Stimulated activated CD4-positive, alpha-beta T cell treated with anti-CD3 and anti-CD28 coated beads, TNF-alpha, amount 100 ng/mL, for 4 hours (primary cell): ENCODE measurements at regions not wholly inside any gene's neighbourhood (a gene's known extent, or its start where the extent isn't known, plus 50 kb on each side); places are given as distances from the start of the nearest gene placed in this dataset.
"Not testable (repeated sequence)": the region's sequence is repeated elsewhere in the genome, so short reads cannot be mapped to it uniquely, and the experiment has no call there.

Source experiments
- DNase-seq, 3 experiments: peaks; one replicate each; pipeline ENCODE4 v3.0.0-alpha.2; 2020; ENCODE audit warnings: low read depth in 3 of 3

DNA sequence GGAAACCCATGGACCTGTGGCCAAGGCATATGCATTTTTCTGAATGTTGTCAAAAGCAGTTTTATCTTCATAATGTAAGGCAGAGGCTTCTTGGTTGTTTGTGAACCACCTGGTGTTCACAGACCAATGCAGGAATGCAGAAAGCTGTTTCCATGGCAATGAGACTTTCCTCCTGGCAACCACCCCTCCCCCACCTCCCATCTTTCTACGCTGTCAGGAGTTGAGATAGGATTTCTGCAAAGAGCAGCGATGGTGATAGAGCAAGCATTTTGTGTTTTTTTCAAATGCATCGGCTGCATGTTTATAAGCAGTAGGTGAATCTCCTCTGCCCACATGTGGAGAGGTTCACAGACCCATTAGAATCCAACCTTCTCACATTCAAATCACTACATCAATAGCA lies 114.1 kb upstream of the SMLR1 start:
- DNase-seq, result no peak

DNA sequence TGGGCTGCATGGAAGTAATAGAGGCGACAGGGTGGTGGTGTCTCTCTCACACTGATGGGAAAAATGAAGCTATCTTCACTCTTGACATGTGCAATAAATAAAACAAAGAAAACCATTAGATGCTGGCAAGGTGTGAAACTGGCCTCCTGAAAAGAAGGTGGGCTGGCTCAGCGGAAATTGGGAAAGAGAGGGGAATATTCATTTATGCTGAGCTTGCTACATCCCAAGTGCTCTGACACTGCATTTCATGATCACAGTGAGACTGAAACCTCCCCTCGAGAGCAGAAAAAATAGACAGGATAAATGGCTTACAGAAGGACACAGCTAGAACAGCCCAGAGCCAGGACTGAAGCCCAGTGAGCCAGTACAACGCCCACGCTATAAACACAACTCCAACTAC lies 112.1 kb upstream of the SMLR1 start:
- DNase-seq, result no peak

DNA sequence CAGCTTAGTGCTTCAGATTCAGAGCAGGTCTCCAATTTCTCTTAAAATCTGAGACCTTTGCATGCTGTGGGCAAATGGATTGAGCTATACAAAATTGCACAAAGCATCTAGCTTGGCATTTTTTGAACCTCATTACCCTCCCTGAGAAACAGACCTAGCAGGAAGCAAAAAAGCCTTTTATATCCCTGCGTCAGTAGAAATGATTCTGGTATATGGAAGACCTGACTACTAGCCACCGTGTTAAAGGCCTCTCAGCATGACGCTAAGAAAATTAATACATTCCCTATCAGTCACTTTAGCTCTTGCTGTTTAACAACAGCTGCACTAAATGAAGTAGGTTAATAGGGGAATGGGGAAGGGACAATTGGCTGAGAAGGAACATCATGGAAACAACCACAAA lies 110.7 kb upstream of the SMLR1 start:
- DNase-seq, result no peak

DNA sequence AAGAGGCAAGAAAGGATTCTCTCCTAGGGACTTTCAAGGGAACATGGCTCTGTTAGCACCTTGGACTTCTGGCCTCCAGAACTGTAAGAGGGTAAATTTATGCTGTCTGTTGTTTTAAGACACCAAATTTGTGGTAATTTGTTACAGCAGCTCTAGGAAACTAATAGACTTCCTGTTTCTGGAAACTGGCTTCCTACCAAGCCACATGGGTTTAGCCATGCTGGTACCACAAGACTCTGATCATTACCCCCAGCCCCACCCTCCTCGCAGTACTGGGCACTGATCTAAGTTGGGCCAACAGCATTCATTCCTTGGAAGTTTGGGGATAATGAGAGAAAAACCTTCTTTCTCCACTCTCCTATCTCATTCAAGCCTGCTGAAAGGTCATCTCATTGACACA lies 109.5 kb upstream of the SMLR1 start:
- no peak for DNase-seq

DNA sequence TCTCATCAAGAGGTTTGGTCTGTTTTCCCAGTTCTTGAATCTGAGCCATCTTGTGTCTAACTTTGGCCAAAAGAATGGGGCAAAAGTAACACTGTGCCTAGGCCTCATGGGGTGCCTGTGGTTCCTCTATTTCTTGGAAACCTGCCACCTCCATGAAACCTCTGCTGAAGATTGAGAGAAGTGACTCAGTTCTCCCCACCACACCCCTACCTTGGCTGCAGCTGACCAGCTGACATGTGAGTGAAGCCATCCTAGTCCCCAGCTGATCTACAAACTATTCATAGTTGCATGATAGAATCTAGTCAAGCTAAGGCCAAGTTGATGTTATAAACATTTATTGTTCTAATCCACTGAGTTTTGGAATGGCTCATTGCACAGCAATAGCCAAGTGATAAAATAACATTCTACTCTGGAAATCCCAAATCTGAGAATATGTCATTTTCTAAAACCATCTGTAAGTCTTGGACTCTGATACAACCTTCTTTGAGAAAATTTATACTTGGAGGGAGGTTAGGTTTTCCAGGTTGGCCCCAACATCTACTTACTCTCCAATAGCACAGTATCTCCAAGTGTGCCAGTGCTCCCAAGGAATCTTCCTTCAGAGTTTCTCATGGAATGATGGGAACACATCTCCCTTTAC lies 107.0 kb upstream of the SMLR1 start:
- no peak for DNase-seq

DNA sequence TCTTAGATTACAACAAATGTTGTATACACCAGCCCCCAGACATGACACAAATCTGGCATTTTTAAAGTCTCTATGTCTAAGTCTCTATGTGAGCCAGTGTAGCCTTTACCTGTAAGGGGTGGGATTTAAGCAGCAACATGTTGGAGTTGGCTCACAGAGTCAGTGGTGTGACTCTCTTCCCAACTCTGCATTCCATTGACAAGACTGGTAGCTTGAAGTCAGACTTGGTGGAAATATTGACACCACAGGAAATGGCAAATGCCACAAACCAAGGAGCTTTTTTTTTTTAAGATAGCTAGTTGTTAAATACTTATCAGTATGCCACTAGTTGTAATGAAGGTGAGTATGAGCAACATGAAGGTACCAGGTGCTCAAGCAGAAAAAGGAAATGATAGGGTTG lies 103.1 kb upstream of the SMLR1 start:
- DNase-seq, result no peak

DNA sequence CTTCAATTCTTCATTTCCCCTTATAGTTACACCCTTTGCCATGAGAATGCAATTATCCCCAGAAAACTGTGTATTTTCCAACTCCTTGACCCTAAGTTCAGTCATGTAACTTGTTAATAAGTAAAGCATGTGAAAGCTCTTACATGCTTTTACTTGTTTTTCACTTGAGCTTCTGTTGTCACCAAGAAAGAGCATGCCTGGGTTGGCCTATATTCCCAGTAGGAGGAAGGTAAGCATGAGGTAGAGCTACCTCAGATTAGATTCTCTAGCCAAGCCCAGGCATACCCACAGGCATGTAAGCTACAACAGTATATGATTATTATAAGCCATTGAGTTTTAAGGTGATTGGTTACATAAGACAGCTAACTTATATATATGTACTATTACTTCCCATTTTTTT lies 101.7 kb upstream of the SMLR1 start:
- DNase-seq, result no peak

DNA sequence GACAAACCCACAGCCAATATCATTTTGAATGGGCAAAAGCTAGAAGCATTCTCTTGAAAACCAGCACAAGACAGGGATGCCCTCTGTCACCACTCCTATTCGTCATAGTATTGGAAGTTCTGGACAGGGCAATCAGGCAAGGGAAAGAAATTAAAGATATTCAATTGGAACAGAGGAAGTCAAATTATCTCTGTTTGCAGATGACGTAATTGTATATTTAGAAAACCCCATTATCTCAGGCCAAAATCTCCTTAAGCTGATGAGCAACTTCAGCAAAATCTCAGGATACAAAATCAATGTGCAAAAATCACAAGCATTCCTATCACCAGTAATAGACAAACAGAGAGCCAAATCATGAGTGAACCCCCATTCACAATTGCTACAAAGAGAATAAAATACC lies 99.1 kb upstream of the SMLR1 start:
- DNase-seq, result not testable (repeated sequence)

DNA sequence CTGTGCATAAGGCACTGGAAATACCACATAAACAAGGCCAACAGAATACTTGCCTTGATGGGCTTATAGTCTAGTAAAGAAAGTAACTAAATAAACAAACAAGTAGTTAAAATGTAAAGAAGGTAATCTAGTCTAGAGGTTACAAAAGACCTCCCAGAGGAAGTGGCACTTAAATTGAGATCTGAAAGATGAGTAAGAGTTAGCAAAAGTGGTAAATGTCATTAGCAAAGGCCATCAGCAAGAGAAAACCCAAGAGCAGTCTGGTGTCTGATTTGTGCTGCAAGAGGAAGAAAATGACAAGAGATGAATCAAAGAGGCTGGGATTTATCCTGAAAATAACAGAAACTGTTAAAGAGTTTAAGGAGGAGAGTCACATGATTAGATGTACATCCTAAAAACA lies 96.6 kb upstream of the SMLR1 start:
- DNase-seq, result no peak

DNA sequence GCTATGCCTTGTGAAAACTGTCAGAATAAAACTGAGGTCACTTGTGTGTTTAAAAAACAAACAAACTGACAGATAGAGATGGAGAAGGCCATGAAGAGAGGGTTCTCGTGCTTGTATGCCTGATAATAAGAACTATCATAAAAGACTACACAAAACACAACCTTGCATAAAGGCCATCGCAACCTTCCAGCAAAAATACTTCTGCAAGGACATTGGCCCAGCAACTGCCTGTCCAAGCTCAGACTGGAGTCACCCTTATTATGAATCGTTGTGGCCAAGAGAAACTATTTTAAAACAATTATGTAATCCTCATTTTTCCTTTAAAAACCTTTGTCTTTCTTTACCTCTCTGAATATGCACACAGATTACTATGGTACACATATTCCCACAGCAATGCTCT lies 93.0 kb upstream of the SMLR1 start:
- DNase-seq, result no peak

DNA sequence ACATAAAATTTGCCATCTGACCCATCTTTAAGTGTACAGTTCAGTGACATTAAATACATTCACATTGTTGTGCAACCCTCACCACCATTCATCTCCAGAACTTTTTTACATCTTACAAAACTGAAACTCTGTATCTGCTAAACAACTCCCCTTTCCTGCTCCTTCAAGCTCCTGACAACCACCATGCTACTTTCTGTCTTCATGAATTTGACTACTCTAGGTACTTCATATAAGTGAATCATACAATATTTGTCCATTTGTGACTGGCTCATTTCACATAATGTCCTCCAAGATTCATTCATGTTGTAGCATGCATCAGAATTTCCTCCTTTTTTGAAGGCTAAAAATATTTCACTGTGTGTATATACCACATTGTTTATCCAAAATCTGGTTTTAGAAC lies 86.9 kb upstream of the SMLR1 start:
- DNase-seq, result no peak

DNA sequence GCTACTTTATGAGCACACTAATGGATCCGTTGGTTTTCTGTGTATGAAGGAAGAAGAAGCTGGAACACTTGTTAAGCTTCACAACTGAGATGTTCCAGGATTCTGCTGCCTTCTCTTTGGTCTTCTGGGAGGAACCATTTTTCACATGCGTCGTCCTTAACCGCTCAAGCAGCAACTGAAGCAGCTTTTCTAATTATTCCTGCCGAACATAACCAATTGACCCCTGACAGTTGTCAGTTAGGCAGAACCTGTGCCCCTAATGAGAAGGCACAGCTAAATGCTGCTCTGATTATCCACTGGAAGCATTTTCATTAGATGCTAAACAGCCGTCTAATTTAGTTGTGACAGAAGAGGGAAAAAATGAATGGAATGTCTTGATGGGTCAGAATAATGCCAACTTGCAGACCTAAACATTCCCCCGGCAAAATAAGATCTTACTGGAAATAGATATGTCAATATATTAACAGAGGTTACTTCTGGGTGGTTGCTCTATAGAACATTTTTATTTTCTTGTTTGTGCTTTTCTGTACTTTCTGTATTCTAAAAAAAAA lies 85.0 kb upstream of the SMLR1 start:
- DNase-seq, result no peak

DNA sequence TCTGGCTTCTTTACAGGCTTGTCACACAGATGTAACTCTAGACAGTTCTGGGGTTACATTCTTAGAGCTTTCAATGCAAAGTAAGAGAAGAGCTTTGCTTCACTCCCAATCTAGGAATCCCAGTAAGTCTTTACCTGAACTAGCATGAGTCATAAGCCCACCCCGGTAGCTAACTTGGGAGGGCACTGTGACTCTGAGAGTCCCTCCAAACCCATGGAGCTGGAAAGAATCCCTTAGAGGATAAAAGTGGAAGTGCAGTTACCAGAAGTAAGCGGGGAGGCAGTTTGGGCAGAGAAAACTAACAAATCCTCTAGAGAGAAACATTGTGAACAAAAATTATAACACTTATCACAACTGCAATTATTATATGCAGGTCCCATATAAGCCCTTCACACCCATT lies 84.0 kb upstream of the SMLR1 start:
- DNase-seq, result no peak

DNA sequence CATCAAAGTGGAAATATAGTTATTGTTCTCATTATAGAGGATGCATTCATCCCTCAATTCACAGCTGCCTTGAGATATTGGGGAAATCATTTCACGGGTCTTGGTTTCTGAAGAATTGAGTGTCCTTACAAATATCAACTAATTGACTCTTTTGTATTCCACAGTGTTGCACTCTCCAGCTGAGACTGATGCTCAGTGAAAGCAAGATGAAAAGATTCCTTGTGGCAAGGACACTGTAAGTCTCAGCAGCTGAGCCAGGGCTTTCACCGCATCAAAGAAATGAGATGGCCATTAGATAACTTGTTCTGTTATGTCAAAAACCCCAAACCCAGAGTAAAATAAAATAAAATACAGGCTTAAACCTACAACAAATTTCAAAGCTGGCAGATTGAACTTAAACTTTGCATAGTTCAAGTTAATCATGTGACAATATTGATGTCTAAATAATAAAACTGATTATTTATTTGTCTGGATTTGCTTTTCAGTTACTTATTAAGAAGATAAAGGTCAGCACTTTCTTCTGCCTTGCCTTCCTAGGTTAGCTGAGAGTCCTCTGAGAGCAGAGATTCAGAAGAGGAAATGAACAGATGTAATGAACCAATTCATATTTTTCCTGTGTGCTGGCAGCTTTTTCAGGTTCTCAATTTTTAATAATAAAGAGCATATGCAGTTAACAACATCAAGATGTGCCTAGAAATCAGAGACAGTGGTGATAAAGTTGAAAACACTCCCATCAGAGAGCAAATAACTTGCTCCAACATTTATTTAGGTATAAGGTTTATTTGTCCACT lies 82.4 kb upstream of the SMLR1 start:
- no peak for DNase-seq

DNA sequence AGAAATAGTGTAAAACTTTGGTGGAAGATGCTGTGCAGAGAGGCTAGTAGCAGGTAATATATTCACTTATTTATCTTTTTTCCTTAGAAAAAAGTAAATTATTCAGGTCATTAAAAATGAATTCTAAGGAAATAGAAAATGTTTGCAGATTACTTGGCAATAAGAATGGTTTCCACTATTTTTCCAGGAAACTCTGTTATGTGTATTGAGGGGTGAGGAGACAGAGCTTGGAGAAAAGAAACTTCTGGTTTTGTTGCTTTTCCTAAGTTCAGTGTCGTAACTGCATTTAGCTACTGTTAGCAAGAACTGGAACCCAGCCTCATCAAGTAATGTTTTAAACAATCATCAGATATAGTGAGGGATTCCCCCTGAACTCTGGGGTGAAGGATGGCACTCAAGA lies 79.2 kb upstream of the SMLR1 start:
- no peak for DNase-seq

DNA sequence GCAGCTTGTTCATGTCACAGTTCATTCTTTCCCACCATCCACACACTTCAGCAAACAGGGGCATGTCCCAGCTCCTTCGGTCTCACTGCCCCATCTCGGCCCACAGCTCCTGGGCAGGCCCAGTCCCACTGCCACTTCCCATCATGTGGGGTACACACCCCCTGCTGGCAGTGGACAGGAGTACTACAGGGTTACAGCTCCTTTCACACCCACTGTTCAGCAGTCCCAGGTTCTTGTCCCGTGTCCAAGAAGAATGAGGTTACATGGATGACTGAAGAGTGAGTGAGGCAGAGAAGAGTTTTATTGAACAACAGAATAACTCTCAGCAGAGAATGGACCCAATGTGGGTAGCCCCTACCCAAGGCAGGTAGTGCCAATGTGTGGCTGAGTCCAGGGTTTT lies 77.8 kb upstream of the SMLR1 start:
- no peak for DNase-seq

DNA sequence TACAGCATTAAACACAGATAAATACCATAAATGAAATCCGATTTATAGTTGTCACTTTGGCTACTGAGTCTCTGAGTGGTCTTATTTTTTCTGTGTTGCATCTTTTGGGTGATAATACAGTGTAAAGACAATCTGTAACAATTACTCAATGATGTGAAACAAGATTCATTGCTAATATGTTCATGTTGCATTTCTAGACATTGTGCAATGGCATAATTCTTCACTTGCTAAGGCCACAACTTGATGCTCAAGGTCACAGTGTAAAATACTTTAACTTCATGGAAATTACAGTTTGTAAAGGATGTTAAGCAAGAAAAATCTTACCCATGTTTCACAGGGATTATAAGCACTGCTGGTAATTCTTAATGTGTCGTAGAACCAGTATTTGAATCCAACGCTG lies 74.9 kb upstream of the SMLR1 start:
- DNase-seq, result no peak

DNA sequence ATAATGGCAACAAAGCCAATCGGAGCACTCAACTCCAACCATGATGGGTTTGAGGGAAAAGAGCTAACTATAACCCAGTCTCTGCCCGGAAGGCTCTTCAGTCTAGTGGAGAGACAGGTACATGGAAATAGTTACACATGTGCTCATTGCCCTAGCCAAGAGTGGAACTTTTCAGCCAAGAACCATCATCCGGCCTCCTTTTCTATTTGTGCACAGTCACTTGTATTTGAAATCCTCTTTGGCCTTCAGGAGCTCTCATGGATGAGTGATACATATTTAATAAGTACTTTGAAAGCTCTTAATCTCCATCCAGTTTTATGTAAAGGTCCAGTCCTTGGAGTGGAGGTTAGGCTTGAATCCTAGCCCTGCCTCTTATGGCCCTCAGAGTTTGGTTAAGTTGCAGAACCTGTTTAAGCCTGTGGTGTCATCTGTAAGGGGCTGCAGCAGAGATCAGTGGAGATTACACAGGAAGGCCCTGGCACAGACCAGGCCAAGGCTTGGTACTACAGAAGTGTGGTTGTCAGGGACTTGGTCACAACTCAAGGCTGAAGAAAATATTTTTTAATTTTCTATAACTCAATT lies 72.3 kb upstream of the SMLR1 start:
- DNase-seq, result no peak

DNA sequence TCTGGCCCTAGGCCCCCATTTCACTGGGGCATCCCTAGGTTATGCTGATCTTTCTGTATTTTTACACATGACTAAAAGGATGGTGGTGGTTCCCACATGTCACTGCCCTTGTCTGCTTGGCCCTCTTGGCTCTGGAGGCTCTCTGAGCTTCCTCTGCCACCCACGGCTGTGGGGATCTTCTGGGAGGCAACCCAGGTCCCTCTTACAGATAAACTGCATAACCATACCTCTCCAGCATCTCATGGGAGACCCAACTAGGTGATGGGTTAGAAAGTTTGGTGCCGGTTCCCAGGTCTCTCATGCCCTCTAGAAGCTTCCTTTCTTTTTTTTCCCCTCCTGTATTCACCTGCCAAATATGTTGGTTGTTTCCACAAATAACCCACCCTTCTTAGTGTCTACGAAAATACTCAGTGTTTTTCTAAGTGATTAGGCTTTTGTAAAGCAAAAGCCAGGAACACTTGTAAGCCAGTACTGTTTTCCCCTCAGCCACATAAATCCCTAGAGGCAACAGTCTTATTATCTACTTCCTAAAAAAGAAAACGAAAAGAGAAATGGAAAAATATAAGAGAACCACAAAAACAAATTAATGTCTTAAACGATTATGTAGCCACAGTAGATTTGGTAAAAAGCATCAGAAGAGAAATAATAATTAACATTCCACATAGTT lies 71.7 kb upstream of the SMLR1 start:
- DNase-seq, result no peak

DNA sequence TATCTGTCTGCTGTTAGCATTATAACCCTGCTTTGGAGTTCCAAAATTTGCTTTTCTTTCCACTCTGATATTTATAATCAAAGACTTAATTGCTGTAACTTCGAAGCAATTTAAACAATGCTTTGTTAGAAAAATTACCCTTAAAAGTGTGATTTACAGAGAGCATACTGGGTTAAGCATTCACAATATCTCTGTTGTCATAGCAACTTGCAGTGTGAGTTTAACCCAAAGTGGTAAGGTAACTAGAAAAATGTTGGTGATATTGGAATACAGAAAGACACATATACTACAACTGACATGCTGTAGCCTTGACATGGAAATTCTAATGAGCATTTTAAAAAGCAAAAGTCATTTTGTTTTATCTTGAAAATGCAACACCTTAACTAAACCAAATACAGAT lies 70.4 kb upstream of the SMLR1 start:
- no peak for DNase-seq

DNA sequence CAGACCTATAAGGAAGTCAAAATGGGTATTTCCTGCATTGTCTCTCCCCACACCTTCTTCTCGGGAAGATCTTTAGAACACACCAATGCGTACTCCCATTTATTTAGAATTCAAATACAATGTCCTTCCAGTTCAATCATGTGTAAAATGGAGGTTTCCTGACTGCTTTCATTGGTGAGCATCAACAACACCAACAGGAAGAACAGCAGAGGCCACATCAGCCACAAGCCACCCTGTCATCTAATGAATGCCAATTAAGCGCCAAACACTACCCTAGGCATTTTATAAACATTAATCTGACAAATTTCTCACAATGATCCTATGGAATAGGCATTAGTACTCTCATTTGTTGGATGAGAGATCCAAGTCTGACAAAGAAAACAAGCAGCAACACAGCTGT lies 68.4 kb upstream of the SMLR1 start:
- DNase-seq, result no peak

DNA sequence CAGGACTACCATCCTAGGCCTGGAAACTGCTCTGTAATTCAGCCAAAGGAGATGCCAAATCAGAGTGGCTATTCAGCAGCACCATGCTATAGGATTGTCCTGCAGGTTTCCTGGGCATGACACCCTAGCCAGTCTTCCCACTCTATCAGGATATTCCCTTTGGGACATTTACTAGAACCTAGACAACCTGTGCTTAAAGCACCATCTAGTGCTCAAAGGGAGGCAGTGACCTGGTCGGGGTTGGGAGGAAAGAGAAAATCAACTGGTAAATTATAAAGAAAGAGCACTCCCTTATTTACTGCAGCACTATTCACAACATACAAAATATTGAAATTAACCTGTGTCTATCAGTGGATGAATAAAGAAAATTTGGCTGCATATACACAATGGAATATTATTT lies 67.2 kb upstream of the SMLR1 start:
- DNase-seq, result no peak

DNA sequence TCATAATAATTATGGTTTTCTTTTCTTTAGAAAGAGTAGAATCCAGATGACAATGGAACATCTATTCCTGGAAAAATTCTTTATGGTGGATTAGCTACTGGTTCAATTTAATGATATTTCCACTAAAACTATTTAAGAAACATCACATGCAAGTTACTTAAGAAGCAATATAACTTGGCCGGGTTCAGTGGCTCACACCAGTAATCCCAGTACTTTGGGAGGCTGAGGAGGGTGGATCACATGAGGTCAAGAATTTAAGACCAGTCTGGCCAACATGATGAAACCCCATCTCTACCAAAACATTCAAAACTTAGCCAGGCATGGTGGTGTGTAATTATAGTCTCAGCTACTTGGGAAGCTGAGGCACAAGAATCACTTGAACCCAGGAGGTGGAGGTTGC lies 65.9 kb upstream of the SMLR1 start:
- DNase-seq, result no peak
